Skin epidermis (tissue), 12 donors: ENCODE measurements at regions not wholly inside any gene's neighbourhood (a gene's known extent, or its start where the extent isn't known, plus 50 kb on each side); places are given as distances from the start of the nearest gene placed in this dataset.

Source experiments
- H3K27ac ChIP-seq, 21 experiments: fragments of 200-600 bp; sonication (generic) in 11 of 21; one replicate each; pipeline ENCODE4 v1.5.0; 2020; ENCODE audit warnings: mild to moderate bottlenecking in 3 of 21, inconsistent platforms in 2 of 21, moderate library complexity in 2 of 21
- H3K4me3 ChIP-seq, 7 experiments: fragments of 200-600 bp; sonication (generic) in 2 of 7; one replicate each; pipeline ENCODE4 v1.5.0; 2020; ENCODE audit warnings: inconsistent platforms in 2 of 7, mild to moderate bottlenecking in 2 of 7, moderate library complexity in 1 of 7

GRCh38 chr6:26194816-26195375, 107.7 kb downstream of the HFE start:
- peak overlapping the region in 5 of 7 experiments; percentile 53 to 65 (median 56) for H3K4me3 ChIP-seq

GRCh38 chr6:26195376-26195923, 108.2 kb downstream of the HFE start:
- Histone ChIP-seq H3K4me3 (peak overlapping the region; percentile 47 to 65 (median 53)), H3K27ac (peak overlapping the region in 19 of 21 experiments; percentile 40 to 84 (median 76))

More at GRCh38 chr6:26194816-26195375, 107.7 kb downstream of the HFE start:
- peak overlapping the region in 18 of 21 experiments; percentile 31 to 84 (median 76) for H3K27ac ChIP-seq

DNA sequence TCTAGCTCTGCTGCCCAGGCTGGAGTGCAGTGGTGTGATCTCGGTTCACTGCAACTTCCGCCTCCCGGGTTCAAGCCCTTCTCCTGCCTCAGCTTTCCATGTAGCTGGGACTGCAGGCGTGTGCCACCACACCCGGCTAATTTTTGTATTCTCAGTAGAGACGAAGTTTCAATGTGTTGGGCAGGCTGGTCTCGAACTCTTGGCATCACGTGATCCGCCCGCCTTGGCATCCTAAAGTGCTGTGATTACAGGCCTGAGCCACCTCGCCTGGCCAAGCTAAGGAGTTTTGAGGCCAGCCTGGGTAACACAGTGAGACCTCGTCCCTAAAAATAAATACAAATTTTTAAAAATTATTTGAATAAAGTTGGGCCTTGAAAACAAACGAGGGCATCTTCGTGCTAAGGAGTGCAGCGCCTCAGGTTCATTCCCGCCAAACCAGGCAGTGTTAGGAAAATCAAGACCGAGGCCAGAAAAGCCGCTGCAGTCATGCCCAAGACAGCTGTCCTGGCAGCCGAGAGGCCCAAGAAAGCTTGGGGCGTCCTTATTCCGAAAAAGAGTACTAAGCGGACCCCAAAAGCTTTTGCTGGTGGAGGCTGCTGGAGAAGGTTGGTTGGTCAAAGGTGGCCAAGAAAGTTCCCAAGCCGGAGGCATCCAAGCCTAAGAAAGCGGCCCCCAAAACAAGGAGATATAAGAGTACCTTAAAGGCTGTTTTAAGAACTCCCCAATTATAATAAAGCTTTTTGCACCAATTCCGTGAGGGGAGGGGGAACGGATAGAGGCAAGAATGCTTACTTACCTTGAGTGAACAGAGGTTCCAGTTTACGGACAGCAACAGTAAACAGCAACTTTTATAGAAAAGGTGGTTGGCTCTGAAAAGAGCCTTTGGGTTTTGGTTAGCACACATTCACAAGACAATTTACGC, 109.0 kb downstream of the HFE start:
- peak overlapping the region in 19 of 21 experiments; percentile 10 to 84 (median 74) for H3K27ac ChIP-seq
- peak overlapping the region; percentile 47 to 65 (median 53) for H3K4me3 ChIP-seq

- peak overlapping the region in 19 of 21 experiments; percentile 17 to 84 (median 74) for H3K27ac ChIP-seq
- peak overlapping the region; percentile 47 to 65 (median 53) for H3K4me3 ChIP-seq
Measured at GRCh38 chr6:26196846-26197635, 109.8 kb downstream of the HFE start.

GRCh38 chr6:26197636-26197932, 110.4 kb downstream of the HFE start:
- Histone ChIP-seq H3K27ac (peak overlapping the region in 6 of 21 experiments; percentile 70 to 88 (median 81)), H3K4me3 (peak overlapping the region; percentile 51 to 65 (median 56))

DNA sequence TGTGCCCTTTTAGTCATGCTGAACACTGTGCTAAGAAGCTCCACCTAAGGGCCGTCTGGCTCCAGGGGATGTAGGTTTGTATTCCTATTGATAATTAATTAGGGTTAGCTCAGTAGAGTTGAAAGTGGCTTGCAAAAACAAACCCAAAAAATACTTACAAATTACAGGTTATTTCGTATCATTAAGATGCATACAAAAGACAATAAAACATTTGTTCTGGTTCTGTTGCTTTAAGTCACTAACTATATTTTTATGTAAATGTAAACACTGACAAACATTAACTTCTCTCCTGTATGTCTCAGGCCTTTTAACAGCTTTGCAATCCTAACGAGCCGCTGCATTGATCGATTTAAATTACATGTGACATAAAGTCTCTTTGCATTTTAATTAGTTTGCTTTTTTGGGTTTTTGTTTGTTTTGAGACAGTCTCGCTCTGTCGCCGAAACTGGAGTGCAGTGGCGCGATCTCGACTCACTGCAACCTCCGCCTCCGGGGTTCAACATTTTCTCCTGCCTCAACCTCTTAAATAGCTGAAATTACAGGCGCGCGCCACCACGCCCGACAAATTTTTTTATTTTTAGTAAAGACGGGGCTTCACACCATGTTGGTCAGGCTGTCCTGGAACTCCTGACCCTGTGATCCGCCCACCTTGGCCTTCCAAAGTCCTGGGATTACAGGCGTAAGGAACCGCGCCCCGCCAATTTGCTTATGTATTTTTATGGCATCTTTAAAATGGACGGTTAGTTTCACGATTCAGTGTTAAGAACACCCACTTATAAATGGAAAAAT, 110.9 kb downstream of the HFE start:
- peak overlapping the region; percentile 37 to 65 (median 56) for H3K4me3 ChIP-seq
- peak overlapping the region in 19 of 21 experiments; percentile 54 to 88 (median 79) for H3K27ac ChIP-seq

- H3K27ac ChIP-seq, result peak overlapping the region; percentile 25 to 88 (median 78)
- H3K4me3 ChIP-seq, result peak overlapping the region; percentile 37 to 65 (median 56)
Measured at GRCh38 chr6:26198722-26199056, 111.5 kb downstream of the HFE start.

DNA sequence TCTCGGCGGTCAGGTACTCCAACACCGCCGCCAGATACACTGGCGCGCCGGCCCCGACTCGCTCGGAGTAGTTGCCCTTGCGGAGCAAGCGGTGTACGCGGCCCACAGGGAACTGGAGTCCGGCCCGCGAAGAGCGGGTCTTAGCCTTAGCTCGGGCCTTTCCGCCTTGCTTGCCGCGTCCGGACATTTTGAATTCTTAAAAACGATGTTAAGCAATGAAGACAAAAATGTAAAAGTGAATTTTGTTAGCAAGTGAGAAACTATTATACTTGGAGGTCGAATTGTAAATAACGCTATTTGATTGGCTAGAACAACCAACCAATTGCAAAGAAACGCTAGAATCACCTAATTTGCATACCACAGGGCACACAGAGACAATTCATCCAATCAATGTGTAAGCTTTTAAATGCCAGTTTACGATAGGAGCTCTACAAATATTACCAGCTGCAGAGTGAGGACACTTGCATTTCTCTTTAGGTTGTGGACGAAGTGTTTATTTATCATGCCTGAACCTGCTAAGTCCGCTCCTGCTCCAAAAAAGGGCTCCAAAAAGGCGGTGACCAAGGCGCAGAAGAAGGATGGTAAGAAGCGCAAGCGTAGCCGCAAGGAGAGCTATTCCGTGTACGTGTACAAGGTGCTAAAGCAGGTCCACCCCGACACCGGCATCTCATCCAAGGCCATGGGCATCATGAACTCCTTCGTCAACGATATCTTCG, 112.0 kb downstream of the HFE start:
- H3K4me3 ChIP-seq, result peak overlapping the region; percentile 37 to 65 (median 56)
- peak overlapping the region; percentile 25 to 88 (median 78) for H3K27ac ChIP-seq

DNA sequence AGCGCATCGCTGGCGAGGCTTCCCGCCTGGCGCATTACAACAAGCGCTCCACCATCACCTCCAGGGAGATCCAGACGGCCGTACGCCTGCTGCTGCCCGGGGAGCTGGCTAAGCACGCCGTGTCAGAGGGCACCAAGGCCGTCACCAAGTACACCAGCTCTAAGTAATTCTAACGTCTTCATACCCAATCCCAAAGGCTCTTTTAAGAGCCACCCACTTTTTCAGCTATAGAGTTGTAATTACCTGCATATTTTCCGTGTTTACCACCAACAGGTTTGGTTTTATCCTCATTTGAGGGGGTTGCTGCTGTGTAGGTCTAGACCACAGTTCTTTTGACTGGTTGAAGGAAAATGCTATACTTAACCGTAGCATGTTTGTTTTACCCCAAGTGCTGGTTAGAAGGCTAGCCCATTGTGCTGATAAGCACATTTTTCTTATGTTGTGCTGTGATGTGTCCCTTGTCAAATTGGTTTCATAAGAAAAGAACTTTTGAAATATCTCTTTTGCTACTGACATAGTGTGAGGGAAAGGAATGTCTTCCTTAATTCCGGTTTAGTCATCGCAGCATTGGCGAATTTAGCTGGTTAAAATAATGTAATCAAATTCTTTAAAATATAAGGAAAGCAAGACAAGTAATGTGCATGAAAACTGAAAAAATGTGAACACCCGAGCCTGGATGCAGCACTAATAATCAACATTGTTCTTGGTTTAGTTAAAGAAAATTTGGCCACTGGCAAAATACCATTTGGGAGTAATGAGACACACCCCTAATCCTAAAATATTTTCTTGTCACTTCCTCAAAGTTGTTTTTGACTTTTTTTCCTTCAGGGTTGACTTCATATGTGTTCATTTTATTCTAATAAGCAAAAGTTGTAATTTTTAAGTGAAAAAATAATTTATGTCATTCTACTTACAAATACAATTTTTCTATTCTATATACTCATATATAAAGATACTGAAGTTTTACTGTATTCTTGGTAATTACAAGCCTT, 112.8 kb downstream of the HFE start:
- H3K4me3 ChIP-seq, result peak overlapping the region; percentile 37 to 65 (median 56)
- peak overlapping the region in 18 of 21 experiments; percentile 21 to 88 (median 64) for H3K27ac ChIP-seq

GRCh38 chr6:26200918-26201721, 113.9 kb downstream of the HFE start:
- Histone ChIP-seq H3K27ac (no peak overlapping the region), H3K4me3 (no peak overlapping the region)

DNA sequence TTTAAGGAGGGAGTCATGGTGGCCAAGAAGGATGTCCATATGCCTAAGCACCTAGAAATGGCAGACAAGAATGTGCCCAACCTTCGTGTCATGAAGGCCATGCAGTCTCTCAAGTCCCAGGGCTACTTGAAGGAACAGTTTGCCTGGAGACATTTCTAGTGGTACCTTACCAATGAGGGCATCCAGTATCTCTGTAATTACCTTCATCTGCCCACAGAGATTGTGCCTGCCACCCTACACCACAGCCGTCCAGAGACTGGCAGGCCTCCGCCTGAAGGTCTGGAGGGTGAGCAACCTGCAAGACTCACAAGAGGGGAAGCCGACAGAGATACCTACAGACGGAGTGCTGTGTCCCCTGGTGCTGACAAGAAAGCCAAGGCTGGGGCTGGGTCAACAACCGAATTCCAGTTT, 115.0 kb downstream of the HFE start:
- Histone ChIP-seq H3K4me3 (no peak overlapping the region), H3K27ac (no peak overlapping the region)

- H3K4me3 ChIP-seq, result no peak overlapping the region
- H3K27ac ChIP-seq, result no peak overlapping the region
Measured at GRCh38 chr6:26202811-26203583, 115.8 kb downstream of the HFE start.

DNA sequence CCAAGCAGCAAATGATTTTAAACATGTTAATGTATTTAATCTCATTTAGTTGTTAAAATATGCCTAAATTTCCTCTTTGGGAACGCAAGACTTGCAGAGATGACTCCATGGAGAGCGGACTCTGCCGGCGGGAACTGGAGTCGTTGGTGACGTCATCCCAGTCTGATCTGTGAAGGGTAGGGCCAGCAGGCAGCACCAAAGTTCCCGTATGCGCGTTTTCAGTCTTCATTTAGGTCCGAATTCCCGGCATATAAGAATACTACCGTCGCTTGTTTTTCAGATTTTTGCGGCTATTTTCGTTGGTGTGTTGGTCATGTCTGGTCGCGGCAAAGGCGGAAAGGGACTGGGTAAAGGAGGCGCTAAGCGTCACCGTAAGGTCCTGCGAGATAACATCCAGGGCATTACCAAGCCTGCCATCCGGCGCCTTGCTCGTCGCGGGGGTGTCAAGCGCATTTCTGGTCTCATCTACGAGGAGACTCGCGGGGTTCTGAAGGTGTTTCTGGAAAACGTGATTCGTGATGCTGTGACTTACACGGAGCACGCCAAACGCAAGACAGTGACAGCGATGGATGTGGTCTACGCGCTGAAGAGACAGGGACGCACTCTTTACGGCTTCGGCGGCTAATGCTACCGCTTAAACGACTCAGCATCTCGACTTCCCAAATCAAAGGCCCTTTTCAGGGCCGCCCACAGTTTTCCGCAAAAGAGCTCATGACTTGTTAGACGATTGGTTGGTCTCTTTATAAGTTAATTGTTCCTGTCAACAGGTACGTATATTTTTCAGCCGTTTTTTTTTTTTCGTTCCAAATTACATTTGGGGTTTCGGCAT, 117.3 kb downstream of the HFE start:
- peak overlapping the region; percentile 44 to 60 (median 59) for H3K4me3 ChIP-seq
- H3K27ac ChIP-seq, result peak overlapping the region; percentile 3 to 95 (median 87)

DNA sequence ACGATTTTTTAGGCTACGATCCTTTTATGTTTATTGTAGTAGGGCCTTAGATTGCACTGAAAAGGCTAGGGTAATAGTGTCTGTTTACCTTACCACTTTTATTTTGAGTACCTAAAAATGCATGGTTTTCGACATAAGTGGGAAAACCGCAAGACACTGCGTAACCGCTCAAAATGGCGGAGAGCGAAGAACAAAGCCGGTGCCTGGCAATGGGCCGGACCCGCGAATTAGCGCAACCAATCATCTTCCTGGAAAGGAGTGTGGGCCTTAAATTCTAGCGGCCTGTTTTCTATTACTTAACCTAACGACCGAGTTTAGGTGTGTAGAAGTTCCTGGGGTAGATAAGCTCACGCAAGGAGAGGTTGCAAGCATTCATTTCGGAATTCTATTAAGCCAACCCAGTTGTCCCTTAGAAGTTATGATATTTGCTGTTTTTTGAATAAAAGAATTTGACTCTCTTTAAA, 118.0 kb downstream of the HFE start:
- H3K27ac ChIP-seq, result peak overlapping the region in 20 of 21 experiments; percentile 72 to 95 (median 87)
- peak overlapping the region; percentile 44 to 60 (median 59) for H3K4me3 ChIP-seq
